HL-60 (cell line): ENCODE measurements at regions not wholly inside any gene's neighbourhood (a gene's known extent, or its start where the extent isn't known, plus 50 kb on each side); places are given as distances from the start of the nearest gene placed in this dataset.

Experiments used
- DNase-seq, 2 experiments: peaks; one replicate each; pipeline ENCODE4 v3.0.0-alpha.2; 2010 to 2020; ENCODE audit warnings: low read depth in 1 of 2, low spot score in 1 of 2
- H3K27ac ChIP-seq: fragments of 250-450 bp; sonication (Bioruptor Pico); replicated peaks from 2 replicates; pipeline ENCODE4 v1.5.1; 2020; ENCODE audit warnings: mild to moderate bottlenecking, moderate library complexity
- H3K27me3 ChIP-seq: fragments of 250-450 bp; sonication (Bioruptor Pico); 2 replicates; pipeline ENCODE4 v1.5.1; 2021; ENCODE audit warnings: mild to moderate bottlenecking, moderate library complexity; ENCODE audit not compliant: insufficient read depth, poor library complexity, severe bottlenecking
- H3K4me3 ChIP-seq: replicated peaks from 2 replicates; pipeline ENCODE4 v1.5.1; 2011; ENCODE audit warnings: mild to moderate bottlenecking, control low read depth, low read length; ENCODE audit not compliant: insufficient read depth
- GABPA ChIP-seq: IDR thresholded peaks from 2 replicates; pipeline ENCODE4 v1.6.1; 2012; ENCODE audit warnings: low read depth
- POLR2AphosphoS5 ChIP-seq: IDR thresholded peaks from 2 replicates; pipeline ENCODE4 v1.6.1; 2012; ENCODE audit warnings: low read depth
- SPI1 ChIP-seq: IDR thresholded peaks from 2 replicates; pipeline ENCODE4 v1.6.1; 2012; ENCODE audit warnings: low read depth, mild to moderate bottlenecking, borderline replicate concordance
- TF ChIP-seq, protein P1 (sequence below): IDR thresholded peaks from one replicate; pipeline ENCODE4 v1.5.1; 2011; ENCODE audit warnings: low read length, control low read depth, inconsistent platforms; ENCODE audit not compliant: insufficient read depth
- TF ChIP-seq, protein P2 (sequence below): IDR thresholded peaks from 2 replicates; pipeline ENCODE4 v1.6.1; 2012; ENCODE audit warnings: low read depth; ENCODE audit not compliant: insufficient replicate concordance

DNA sequence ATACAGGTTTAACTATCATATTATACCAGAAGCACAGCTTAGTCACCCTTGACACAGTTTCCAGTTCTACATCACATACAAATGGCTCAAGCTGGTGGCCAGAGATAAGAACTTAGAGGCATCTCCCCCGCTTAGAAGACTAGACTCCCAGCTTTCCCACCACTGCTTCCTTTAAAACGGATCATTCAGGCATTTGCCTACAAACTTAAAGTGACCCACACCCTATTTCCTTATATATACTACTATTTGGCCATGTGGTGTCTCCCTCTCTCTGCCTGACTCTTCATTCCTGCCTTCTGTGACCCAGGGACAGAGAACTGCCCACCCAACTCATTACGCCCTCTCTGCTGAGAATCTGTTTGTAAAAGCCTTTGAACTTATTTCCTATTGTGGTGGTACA, 781.2 kb upstream of the DIAPH2 start:
- Histone ChIP-seq H3K4me3 (no peak overlapping the region), H3K27me3 (no peaks in the 10 kb centered on the region), H3K27ac (no peak overlapping the region)
- TF ChIP-seq POLR2AphosphoS5, result no peak
- TF ChIP-seq SPI1, result no peak
- TF ChIP-seq, protein P1, sequence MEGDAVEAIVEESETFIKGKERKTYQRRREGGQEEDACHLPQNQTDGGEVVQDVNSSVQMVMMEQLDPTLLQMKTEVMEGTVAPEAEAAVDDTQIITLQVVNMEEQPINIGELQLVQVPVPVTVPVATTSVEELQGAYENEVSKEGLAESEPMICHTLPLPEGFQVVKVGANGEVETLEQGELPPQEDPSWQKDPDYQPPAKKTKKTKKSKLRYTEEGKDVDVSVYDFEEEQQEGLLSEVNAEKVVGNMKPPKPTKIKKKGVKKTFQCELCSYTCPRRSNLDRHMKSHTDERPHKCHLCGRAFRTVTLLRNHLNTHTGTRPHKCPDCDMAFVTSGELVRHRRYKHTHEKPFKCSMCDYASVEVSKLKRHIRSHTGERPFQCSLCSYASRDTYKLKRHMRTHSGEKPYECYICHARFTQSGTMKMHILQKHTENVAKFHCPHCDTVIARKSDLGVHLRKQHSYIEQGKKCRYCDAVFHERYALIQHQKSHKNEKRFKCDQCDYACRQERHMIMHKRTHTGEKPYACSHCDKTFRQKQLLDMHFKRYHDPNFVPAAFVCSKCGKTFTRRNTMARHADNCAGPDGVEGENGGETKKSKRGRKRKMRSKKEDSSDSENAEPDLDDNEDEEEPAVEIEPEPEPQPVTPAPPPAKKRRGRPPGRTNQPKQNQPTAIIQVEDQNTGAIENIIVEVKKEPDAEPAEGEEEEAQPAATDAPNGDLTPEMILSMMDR, result no peak
- TF ChIP-seq, protein P2, sequence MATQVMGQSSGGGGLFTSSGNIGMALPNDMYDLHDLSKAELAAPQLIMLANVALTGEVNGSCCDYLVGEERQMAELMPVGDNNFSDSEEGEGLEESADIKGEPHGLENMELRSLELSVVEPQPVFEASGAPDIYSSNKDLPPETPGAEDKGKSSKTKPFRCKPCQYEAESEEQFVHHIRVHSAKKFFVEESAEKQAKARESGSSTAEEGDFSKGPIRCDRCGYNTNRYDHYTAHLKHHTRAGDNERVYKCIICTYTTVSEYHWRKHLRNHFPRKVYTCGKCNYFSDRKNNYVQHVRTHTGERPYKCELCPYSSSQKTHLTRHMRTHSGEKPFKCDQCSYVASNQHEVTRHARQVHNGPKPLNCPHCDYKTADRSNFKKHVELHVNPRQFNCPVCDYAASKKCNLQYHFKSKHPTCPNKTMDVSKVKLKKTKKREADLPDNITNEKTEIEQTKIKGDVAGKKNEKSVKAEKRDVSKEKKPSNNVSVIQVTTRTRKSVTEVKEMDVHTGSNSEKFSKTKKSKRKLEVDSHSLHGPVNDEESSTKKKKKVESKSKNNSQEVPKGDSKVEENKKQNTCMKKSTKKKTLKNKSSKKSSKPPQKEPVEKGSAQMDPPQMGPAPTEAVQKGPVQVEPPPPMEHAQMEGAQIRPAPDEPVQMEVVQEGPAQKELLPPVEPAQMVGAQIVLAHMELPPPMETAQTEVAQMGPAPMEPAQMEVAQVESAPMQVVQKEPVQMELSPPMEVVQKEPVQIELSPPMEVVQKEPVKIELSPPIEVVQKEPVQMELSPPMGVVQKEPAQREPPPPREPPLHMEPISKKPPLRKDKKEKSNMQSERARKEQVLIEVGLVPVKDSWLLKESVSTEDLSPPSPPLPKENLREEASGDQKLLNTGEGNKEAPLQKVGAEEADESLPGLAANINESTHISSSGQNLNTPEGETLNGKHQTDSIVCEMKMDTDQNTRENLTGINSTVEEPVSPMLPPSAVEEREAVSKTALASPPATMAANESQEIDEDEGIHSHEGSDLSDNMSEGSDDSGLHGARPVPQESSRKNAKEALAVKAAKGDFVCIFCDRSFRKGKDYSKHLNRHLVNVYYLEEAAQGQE, result no peak
- TF ChIP-seq GABPA, result no peak
- DNase-seq, result no peak

DNA sequence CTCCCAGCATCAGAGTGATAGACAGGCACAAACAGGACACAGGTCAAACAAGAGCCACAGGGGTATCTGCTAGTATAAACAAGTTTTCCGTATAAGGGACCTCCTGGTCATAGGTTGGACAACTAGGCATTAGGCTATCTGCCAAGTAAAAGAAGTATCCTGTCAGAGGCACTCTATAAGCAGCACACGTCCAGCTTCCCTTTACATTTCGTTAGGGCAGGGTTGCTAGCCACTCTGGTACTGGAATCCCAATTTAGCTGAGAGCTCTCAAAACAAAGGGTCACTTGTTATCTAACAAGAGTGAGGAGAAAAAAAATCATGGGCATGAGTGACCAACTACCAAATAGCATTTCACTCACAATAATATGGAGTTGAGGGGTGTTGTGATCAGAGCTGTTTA, 780.7 kb upstream of the DIAPH2 start:
- no peak for TF ChIP-seq SPI1
- TF ChIP-seq, protein P1, result no peak
- TF ChIP-seq, protein P2, result no peak
- no peak for TF ChIP-seq POLR2AphosphoS5
- TF ChIP-seq GABPA, result no peak
- no peak for DNase-seq
- Histone ChIP-seq H3K4me3 (no peak overlapping the region), H3K27ac (no peak overlapping the region), H3K27me3 (no peaks in the 10 kb centered on the region)

DNA sequence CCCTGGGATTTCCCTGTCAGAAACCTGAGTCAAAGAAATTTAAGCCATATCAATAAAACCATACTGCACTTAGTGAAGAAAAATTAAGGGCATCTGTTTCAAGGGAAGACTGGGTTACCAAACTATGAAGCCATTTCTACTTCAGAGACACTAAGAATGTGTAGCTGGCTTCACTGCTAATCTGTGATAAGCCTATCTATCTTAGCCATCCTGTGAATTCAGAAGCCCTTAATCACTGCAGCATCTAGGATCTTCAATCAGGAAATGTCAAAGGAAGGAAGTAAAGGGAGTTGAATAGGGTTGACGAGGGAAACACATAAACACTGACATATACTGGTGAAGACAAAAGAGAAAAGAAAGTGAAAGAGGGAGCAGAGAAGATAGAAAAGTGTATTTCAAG, 777.6 kb upstream of the DIAPH2 start:
- Histone ChIP-seq H3K27ac (no peak overlapping the region), H3K4me3 (no peak overlapping the region), H3K27me3 (no peaks in the 10 kb centered on the region)
- no peak for DNase-seq
- TF ChIP-seq POLR2AphosphoS5 (no peak), SPI1 (no peak)
- TF ChIP-seq, protein P1, result no peak

DNA sequence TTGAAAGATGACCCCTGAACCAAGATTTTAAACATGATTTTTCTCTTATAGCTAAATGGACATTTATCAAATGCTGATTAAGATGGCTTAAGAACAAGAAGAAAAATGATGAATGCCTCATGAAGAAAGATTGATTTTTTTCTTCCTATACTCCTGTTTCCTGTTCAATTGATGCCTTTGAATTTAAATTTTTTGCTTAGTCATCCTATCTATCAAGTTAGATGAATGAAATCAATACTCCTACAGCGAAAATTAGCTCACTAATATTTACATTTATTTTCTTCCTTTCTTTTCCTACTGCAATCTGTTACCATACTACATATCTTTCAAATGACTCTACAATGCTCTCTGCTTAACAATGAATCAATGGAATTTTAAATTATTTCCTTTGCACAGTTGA, 773.6 kb upstream of the DIAPH2 start:
- no peak for DNase-seq
- no peak overlapping the region for H3K4me3 ChIP-seq
- TF ChIP-seq, protein P1, result no peak
- TF ChIP-seq, protein P2, result no peak
- TF ChIP-seq POLR2AphosphoS5 (no peak), SPI1 (no peak), GABPA (no peak)
- H3K27ac ChIP-seq, result no peak overlapping the region
- H3K27me3 ChIP-seq, result no peaks in the 10 kb centered on the region
